Small intestine (tissue), 7 donors: ENCODE measurements at regions not wholly inside any gene's neighbourhood (a gene's known extent, or its start where the extent isn't known, plus 50 kb on each side); places are given as distances from the start of the nearest gene placed in this dataset.

ENCODE experiments used
- DNase-seq, 2 donors: peaks; one replicate each; pipeline versions ENCODE4 v3.0.0 to v3.0.0-alpha.2; 2013
- FAIRE-seq: peaks from 2 replicates; lab custom pipeline; 2012; peaks lifted over from hg19 to GRCh38; lab: Jason Lieb, UNC
- H3K27ac ChIP-seq, 3 donors: one replicate each; pipeline ENCODE4 v1.5.1; 2013; ENCODE audit warnings: low read length in 2 of 3, mild to moderate bottlenecking in 2 of 3, control low read depth in 1 of 3, inconsistent platforms in 1 of 3, low read depth in 1 of 3, moderate library complexity in 1 of 3
- H3K27me3 ChIP-seq, 3 donors: one replicate each; pipeline ENCODE4 v1.6.1; 2013; ENCODE audit warnings: low read length in 3 of 3, inconsistent platforms in 1 of 3; ENCODE audit not compliant: control insufficient read depth in 3 of 3, insufficient read depth in 3 of 3
- H3K36me3 ChIP-seq, 3 donors: one replicate each; pipeline ENCODE4 v1.6.1; 2013; ENCODE audit warnings: low read length in 3 of 3, inconsistent platforms in 1 of 3, low read depth in 1 of 3, mild to moderate bottlenecking in 1 of 3, moderate library complexity in 1 of 3; ENCODE audit not compliant: control insufficient read depth in 3 of 3, insufficient read depth in 2 of 3
- H3K4me1 ChIP-seq, 3 donors: one replicate each; pipeline ENCODE4 v1.6.1; 2013; ENCODE audit warnings: low read length in 2 of 3, inconsistent platforms in 1 of 3, low read depth in 1 of 3, mild to moderate bottlenecking in 1 of 3, moderate library complexity in 1 of 3; ENCODE audit not compliant: control insufficient read depth in 3 of 3, insufficient read depth in 2 of 3
- H3K4me3 ChIP-seq, 3 donors: one replicate each; pipeline ENCODE4 v1.5.1; 2013; ENCODE audit warnings: low read length in 3 of 3, control low read depth in 1 of 3, inconsistent platforms in 1 of 3, low read depth in 1 of 3, mild to moderate bottlenecking in 1 of 3, moderate library complexity in 1 of 3
- H3K9me3 ChIP-seq, 2 donors: one replicate each; pipeline ENCODE4 v1.6.1; 2013; ENCODE audit warnings: low read depth in 1 of 2, low read length in 1 of 2; ENCODE audit not compliant: control insufficient read depth in 2 of 2, insufficient read depth in 1 of 2
- WGBS, 3 donors: extraction: QIAGEN DNeasy Blood & Tissue Kit; methylation state at CpG; one replicate each; pipeline ENCODE4 v1.1.7; 2013; 5-methylcytosine and 5-hydroxymethylcytosine counted together
- donor health status: healthy with polysubstance abuse.
- donor health status: control.
- donor health status: control.
- donor health status: Bipolar disorder and iron deficiency.
- donor health status: healthy.

DNA sequence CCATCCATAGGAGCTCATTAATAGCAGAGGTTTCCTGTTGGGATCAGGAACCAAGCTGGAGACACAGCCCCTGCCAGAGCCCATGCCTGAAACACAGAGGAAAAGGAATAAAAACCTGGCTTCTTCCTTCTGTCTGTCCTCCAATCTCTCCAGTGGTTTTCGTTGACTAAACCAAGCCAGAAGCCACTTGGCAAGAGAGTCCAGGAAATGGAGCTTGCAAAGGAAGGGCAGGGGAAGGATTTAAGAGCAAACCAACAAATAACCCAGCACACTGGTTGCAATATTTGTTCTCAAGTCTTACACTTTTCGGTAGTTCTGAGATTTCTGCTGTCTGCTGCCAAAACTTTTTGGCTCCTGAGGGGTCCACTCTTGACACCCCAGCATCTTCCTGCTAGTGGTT lies 137.0 kb upstream of the BMP2 start:
- WGBS, 3 donors, result 47 to 63% (median 57%) methylated on average over 2 of the region's 2 CpGs
- Histone ChIP-seq H3K4me1 (peaks cover 0 to 8% (median 0%) of the 10 kb centered on the region in 3 donors), H3K36me3 (no peaks in the 10 kb centered on the region), H3K4me3 (no peak overlapping the region), H3K9me3 (no peaks in the 10 kb centered on the region), H3K27me3 (no peaks in the 10 kb centered on the region), H3K27ac (no peak overlapping the region)
- FAIRE-seq (no peak), DNase-seq (no peak)

DNA sequence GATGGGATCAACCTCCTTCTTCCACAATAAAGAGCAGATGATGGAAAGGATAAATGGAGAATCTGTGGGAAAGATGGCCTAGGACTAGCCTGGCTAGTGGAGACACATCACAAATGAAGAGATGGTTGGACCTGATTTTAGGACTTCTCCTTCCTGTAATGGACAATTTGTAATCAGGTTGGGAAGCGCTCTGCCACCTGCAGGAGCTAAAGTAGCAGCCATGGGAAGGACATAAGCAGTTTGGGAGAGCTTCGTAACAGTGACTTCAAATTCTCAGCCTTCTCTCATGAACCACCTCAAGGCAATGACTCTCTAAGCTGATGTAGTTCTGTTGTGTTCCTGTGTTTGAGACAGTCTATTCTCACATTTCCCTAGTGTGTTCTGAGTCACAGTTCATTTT lies 137.9 kb upstream of the BMP2 start:
- H3K4me3 ChIP-seq, result no peak overlapping the region
- no peaks in the 10 kb centered on the region for H3K27me3 ChIP-seq
- H3K4me1 ChIP-seq, result peaks cover 0 to 9% (median 0%) of the 10 kb centered on the region in 3 donors
- H3K36me3 ChIP-seq, result no peaks in the 10 kb centered on the region
- H3K9me3 ChIP-seq, result no peaks in the 10 kb centered on the region
- DNase-seq (no peak), FAIRE-seq (no peak)
- 88 to 95% (median 94%) methylated on average over 2 of the region's 2 CpGs for WGBS, 3 donors
- no peak overlapping the region for H3K27ac ChIP-seq

DNA sequence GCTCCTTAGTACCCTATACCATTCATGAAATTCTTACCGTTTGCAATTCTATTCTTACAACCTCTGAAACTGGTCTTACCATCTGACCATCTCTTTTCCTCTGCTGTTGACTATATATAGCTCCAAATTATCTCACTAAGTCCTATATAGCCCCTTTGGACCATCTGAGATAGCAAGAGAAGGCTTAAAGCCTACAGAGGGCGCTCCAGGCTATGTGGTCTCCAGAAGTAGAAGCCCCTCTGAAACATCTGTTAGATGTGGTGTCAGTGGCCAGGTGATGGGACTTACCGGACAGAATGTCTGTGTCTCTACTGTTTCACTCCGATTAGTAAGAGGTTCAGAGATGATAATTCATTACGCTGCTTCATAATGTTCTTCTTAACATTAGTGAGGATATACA lies 140.7 kb upstream of the BMP2 start:
- FAIRE-seq, result no peak
- 78 to 81% (median 78%) methylated on average over 5 of the region's 5 CpGs for WGBS, 3 donors
- H3K9me3 ChIP-seq, result no peaks in the 10 kb centered on the region
- no peak overlapping the region for H3K4me3 ChIP-seq
- H3K4me1 ChIP-seq, result peaks cover 0 to 13% (median 0%) of the 10 kb centered on the region in 3 donors
- DNase-seq, result no peak
- no peak overlapping the region for H3K27ac ChIP-seq
- H3K36me3 ChIP-seq, result no peaks in the 10 kb centered on the region
- no peaks in the 10 kb centered on the region for H3K27me3 ChIP-seq

DNA sequence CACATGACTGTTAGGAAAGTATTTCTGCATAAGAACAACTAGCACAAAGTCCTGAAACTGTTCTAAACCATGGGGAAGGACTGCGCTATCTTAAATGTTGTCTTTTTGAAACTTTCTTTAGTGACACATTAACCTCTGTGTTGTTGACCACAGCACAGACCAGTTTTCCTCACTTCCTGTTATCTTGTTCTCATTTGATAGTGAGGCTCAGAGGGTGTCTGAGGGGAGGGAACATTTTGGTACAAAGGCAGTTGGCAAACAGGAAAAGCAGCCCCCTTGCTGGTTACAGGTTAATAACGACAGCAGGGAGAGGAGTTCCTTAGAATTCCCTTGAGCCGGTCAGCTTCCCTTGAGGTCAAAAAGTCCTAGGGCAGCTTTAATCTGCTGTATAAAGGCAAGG lies 143.5 kb upstream of the BMP2 start:
- WGBS, 3 donors, result 30 to 47% (median 34%) methylated on average over 3 of the region's 3 CpGs
- H3K4me1 ChIP-seq, result peaks cover 0 to 13% (median 0%) of the 10 kb centered on the region in 3 donors
- no peaks in the 10 kb centered on the region for H3K36me3 ChIP-seq
- H3K27ac ChIP-seq, result peak overlapping the region in 1 of 3 donors; percentile 83
- FAIRE-seq (no peak), DNase-seq (peak in 1 of 2 donors; percentile 68)
- peak overlapping the region in 1 of 3 donors; percentile 6 for H3K4me3 ChIP-seq
- H3K27me3 ChIP-seq, result no peaks in the 10 kb centered on the region
- H3K9me3 ChIP-seq, result no peaks in the 10 kb centered on the region

DNA sequence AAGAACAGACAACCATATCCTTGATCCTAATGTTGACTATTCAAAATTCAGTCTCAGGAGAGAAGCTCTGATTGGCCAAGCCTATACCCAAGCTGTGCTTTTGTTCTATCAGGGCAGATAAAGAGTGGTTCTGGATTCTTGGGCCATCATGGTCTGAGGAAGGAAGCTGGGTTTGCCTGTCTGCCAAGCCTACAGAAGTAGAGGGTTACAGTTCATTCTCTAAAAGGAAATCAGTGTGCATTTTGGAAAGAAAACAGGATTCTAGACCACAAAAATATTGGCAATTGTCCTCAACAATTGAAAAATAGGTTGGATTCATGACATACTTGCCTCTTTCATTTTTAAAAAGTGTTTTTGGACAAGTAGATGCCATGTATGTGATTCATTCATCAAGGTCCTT lies 145.4 kb upstream of the BMP2 start:
- Histone ChIP-seq H3K4me3 (no peak overlapping the region), H3K4me1 (peaks cover 0 to 13% (median 0%) of the 10 kb centered on the region in 3 donors), H3K9me3 (no peaks in the 10 kb centered on the region), H3K36me3 (no peaks in the 10 kb centered on the region), H3K27me3 (no peaks in the 10 kb centered on the region), H3K27ac (no peak overlapping the region)
- DNase-seq (no peak), FAIRE-seq (no peak)

DNA sequence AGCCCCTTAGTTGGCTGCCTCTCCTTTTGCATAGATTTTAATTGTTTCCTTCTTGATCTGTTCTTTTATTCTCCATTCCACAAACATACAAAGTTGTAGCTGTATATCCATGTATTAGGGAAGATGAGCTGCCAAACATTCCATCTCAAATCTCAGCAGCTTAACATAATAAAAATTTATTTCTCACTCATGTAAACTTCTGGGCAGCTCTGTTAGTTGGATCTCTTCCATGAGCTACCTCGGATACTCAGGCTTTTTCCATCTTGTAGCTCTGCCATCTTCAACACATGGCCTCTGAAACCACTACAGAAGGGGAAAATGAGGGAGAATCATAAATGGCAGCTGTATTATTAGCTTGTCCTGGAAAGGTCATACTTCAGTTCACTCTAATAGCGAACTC lies 149.4 kb upstream of the BMP2 start:
- DNase-seq, result no peak
- Histone ChIP-seq H3K27ac (no peak overlapping the region), H3K9me3 (no peaks in the 10 kb centered on the region), H3K27me3 (no peaks in the 10 kb centered on the region), H3K4me3 (no peak overlapping the region), H3K36me3 (no peaks in the 10 kb centered on the region), H3K4me1 (no peaks in the 10 kb centered on the region)
- WGBS, 3 donors, result 73 to 75% (median 74%) methylated on average over 2 of the region's 2 CpGs
- no peak for FAIRE-seq

DNA sequence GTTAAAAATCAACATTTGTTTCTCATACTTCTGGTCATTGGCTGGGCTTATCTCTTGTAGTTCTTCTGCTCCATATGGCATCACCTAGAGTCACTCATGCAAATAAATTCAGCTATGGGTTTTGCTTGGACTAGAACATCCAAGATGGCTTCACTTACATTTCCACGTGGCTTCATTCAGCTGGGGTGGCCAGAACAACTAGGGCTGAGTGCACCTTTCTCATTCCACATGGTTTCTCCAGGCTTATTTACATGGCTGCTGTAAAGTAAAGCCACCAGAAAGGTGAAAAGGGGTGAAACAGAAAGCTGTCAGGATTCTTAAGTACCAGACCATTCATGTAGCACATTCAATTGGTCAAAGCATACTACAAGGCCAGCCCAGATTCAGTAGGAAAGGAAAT lies 151.1 kb upstream of the BMP2 start:
- H3K4me3 ChIP-seq, result no peak overlapping the region
- H3K27ac ChIP-seq, result no peak overlapping the region
- no peak for FAIRE-seq
- 52 to 73% (median 71%) methylated on average over 1 of the region's 1 CpG for WGBS, 3 donors
- no peak for DNase-seq
- no peaks in the 10 kb centered on the region for H3K9me3 ChIP-seq
- no peaks in the 10 kb centered on the region for H3K4me1 ChIP-seq
- H3K27me3 ChIP-seq, result no peaks in the 10 kb centered on the region
- H3K36me3 ChIP-seq, result no peaks in the 10 kb centered on the region

DNA sequence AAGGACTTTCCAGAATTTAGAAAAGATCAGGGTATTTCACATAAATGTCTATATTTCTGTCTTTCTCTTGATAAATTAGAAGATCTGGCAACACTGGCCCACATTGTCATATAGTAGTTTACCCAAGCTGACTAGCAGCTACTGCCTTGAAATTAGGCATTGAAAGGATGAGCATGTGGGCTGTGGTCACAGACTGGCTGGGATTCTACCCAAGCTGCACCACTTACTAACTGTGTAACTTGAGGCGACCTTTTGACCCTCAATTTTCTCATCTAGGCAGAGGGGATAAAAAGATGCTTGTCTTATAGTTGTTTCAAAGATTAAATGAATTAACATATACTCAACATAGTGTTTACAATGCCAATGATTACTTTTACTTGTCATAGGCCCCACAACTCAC lies 152.7 kb upstream of the BMP2 start:
- WGBS, 3 donors, result 55 to 68% (median 65%) methylated on average over 1 of the region's 1 CpG
- H3K27ac ChIP-seq, result no peak overlapping the region
- H3K4me3 ChIP-seq, result no peak overlapping the region
- no peaks in the 10 kb centered on the region for H3K36me3 ChIP-seq
- no peaks in the 10 kb centered on the region for H3K27me3 ChIP-seq
- no peaks in the 10 kb centered on the region for H3K9me3 ChIP-seq
- FAIRE-seq (no peak), DNase-seq (no peak)
- no peaks in the 10 kb centered on the region for H3K4me1 ChIP-seq

DNA sequence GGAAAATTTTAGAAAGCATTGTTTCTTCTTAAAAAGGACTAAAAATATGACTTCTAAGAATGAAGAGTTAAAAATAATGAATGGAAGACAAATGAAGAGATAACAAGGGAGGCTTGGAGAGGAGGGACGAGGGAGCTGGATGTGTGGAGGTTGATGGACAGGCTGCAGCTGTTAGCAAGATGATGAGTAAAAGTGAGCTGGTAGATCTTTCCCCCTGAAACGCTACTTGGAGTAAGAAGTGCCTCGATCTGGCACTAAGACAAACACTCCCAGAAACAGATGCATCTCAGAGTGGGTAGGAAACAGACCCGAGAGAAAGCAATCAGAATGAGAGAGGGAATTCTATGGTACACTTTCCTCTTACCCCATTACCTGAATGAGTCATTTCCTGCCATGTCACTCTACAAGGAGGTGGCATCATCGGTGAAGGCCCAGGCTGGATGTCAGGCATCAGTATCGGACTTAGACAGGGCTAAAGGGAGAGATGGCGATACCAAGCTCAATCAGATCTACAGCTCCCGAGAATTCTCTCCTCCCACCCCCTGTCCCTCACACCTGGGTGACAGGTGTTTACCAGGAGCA lies 154.1 kb upstream of the BMP2 start:
- FAIRE-seq, result no peak
- Histone ChIP-seq H3K27ac (no peak overlapping the region), H3K4me3 (no peak overlapping the region), H3K27me3 (no peaks in the 10 kb centered on the region), H3K36me3 (no peaks in the 10 kb centered on the region), H3K9me3 (no peaks in the 10 kb centered on the region), H3K4me1 (no peaks in the 10 kb centered on the region)
- no peak for DNase-seq
- 68% methylated on average over 8 of the region's 8 CpGs for WGBS, 3 donors
